HG02678 (cell line): ENCODE measurements at regions not wholly inside any gene's neighbourhood (a gene's known extent, or its start where the extent isn't known, plus 50 kb on each side); places are given as distances from the start of the nearest gene placed in this dataset.

Source experiments
- ATAC-seq: cut with Tn5 transposase; IDR thresholded peaks from one replicate; pipeline ENCODE4 v1.9.1; 2021; ENCODE audit warnings: mild to moderate bottlenecking, moderate library complexity; ENCODE audit not compliant: unreplicated experiment

- ATAC-seq: no peak
These were observed 90.3 kb upstream of the MPHOSPH6 start for GRCh38 chr16:82260212-82260795.

GRCh38 chr16:82259731-82260130, 89.7 kb upstream of the MPHOSPH6 start:
- no peak for ATAC-seq

GRCh38 chr16:82257990-82258389, 88.0 kb upstream of the MPHOSPH6 start:
- ATAC-seq: no peak

- no peak for ATAC-seq
These were observed 82.6 kb upstream of the MPHOSPH6 start for GRCh38 chr16:82252582-82252981.

- no peak for ATAC-seq
These were observed 78.7 kb upstream of the MPHOSPH6 start for GRCh38 chr16:82248677-82249076.

- ATAC-seq: no peak
These were observed 78.1 kb upstream of the MPHOSPH6 start for GRCh38 chr16:82248012-82248656.

GRCh38 chr16:82242201-82242600, 72.2 kb upstream of the MPHOSPH6 start:
- ATAC-seq: no peak

- no peak for ATAC-seq
These were observed 71.5 kb upstream of the MPHOSPH6 start for GRCh38 chr16:82241469-82242052.

GRCh38 chr16:82240111-82240510, 70.1 kb upstream of the MPHOSPH6 start:
- ATAC-seq: no peak

- no peak for ATAC-seq
These were observed 66.9 kb upstream of the MPHOSPH6 start for GRCh38 chr16:82236875-82237274.

- no peak for ATAC-seq
These were observed 66.4 kb upstream of the MPHOSPH6 start for GRCh38 chr16:82236415-82236814.

- no peak for ATAC-seq
These were observed 62.8 kb upstream of the MPHOSPH6 start for GRCh38 chr16:82232806-82233205.

- no peak for ATAC-seq
These were observed 61.2 kb upstream of the MPHOSPH6 start for GRCh38 chr16:82231008-82231787.

GRCh38 chr16:82229800-82230619, 60.0 kb upstream of the MPHOSPH6 start:
- no peak for ATAC-seq

- no peak for ATAC-seq
These were observed 56.3 kb upstream of the MPHOSPH6 start for GRCh38 chr16:82226327-82226726.

- no peak for ATAC-seq
These were observed 54.8 kb upstream of the MPHOSPH6 start for GRCh38 chr16:82224821-82225220.

- no peak for ATAC-seq
These were observed 50.5 kb upstream of the MPHOSPH6 start for GRCh38 chr16:82220541-82220940.
